ENCODE measurements at regions not wholly inside any gene's neighbourhood (a gene's known extent, or its start where the extent isn't known, plus 50 kb on each side); places are given as distances from the start of the nearest gene placed in this dataset.

DNA sequence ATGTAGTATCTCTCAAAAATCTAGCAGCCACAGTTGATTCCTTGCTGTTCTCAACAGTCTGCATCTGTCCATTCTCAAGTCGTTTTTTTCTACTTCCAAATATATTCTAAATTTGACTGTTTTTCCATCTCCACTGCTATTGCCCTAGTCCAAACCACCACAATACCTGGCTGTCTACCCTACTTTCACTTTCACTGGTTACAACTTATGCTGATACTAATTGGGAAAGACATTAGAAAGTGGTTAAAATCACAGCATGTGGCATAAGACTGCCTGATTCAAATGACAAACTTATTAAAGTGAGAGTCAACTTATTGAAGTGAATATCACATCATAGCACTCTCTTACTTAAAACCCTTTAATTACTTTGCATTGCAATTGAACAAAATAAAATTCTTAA, 72.6 kb downstream of the CHST2 start:
- ATAC-seq (no peak), DNase-seq (no peak)
- H3K9me3 Mint-ChIP-seq (ENCODE audit: low read depth) = no peaks in the 10 kb centered on the region
- H3K27ac Mint-ChIP-seq = no peak overlapping the region
- peaks cover 7% of the 10 kb centered on the region for H3K4me1 Mint-ChIP-seq
- H3K4me3 Mint-ChIP-seq = no peak overlapping the region
- H3K36me3 Mint-ChIP-seq = peaks cover 2% of the 10 kb centered on the region
- CTCF ChIA-PET = no interaction called here
- H3K27me3 Mint-ChIP-seq = peaks cover 3% of the 10 kb centered on the region

DNA sequence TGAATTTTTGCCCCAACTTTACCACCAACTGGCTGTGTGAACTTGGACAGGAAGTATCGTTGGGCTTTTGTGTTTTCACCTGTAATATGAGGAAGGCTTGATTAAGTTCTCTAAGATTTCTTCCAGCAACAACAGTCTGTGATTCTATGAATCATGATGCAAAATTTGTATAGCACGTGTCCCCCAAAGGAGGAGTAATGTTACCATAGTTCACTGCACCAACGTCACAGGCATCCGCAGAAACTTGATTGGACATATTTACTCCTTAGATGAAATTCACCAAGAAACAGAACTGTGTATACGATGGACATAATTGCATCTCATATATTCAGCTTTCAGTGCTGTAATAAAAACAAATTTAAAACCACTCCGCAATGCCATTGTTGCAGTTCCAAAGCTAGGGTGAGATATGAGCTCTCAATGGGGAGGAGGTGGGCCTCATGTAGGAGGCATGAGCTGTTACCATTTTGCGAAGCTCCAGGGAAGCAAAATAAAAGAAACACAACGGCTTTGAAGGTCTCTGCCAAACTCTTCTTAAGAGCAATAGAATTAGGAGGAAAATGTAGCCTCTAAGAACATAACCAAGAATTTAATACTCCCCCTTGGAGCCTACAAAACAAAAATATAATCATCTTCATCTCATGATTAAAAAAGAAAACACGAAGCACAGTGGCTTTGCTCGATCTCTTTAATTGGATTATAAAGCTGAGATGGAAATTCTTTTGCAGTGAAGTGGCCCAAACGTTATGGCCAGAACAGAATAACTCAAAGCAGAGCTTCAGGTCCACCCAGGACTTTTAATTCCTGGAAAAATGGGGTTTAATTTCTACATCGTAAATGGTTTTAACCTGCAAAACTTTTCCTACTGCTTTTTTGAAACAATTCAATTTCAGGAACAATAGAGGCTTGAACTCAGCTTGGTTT, 80.7 kb downstream of the CHST2 start:
- no peaks in the 10 kb centered on the region for H3K4me1 Mint-ChIP-seq
- no peak for ATAC-seq
- no peak for DNase-seq
- peaks cover 17% of the 10 kb centered on the region for H3K27me3 Mint-ChIP-seq
- peaks cover 2% of the 10 kb centered on the region for H3K36me3 Mint-ChIP-seq
- CTCF ChIA-PET = no interaction called here
- no peak overlapping the region for H3K4me3 Mint-ChIP-seq
- no peaks in the 10 kb centered on the region for H3K9me3 Mint-ChIP-seq (ENCODE audit: low read depth)
- H3K27ac Mint-ChIP-seq = no peak overlapping the region

DNA sequence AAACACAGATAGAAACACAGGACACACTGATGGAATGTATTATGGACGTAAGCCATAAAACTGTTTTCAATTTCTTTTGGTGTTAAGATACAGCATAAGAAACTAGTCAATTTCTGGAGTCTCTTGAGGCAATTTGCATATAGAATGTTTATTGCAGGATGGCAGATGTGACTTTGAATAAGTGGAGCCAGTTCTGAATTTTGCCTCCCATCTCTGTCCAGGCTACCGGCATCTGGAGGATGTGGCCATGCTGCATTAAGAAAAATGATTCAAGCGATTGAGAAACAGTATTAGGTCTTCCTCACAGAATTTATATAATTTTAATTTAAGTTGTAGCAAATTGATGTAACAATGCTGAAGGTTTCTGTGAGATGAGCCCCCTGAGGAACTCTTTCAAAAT, 81.5 kb downstream of the CHST2 start:
- peaks cover 4% of the 10 kb centered on the region for H3K36me3 Mint-ChIP-seq
- no peaks in the 10 kb centered on the region for H3K4me1 Mint-ChIP-seq
- ATAC-seq (no peak), DNase-seq (no peak)
- no peaks in the 10 kb centered on the region for H3K9me3 Mint-ChIP-seq (ENCODE audit: low read depth)
- H3K27me3 Mint-ChIP-seq = peaks cover 17% of the 10 kb centered on the region
- CTCF ChIA-PET = no interaction called here
- H3K4me3 Mint-ChIP-seq = no peak overlapping the region
- H3K27ac Mint-ChIP-seq = no peak overlapping the region

- Mint-ChIP-seq H3K36me3 (peaks cover 4% of the 10 kb centered on the region), H3K4me3 (no peak overlapping the region), H3K9me3 (ENCODE audit: low read depth) (no peaks in the 10 kb centered on the region), H3K27ac (no peak overlapping the region), H3K4me1 (peaks cover 2% of the 10 kb centered on the region), H3K27me3 (peaks cover 17% of the 10 kb centered on the region)
- ATAC-seq (no peak), DNase-seq (no peak)
- CTCF ChIA-PET = interaction anchor here (1.5 kb wide), 1 partner anchor 13 kb away, joined by 3 read pairs; no protein-coding TSS in a partner anchor
These were observed 82.5 kb downstream of the CHST2 start for GRCh38 chr3:143201870-143202752.

GRCh38 chr3:143203142-143203541, 83.6 kb downstream of the CHST2 start:
- ATAC-seq (no peak), DNase-seq (no peak)
- CTCF ChIA-PET = no interaction called here

GRCh38 chr3:143203848-143204247, 84.3 kb downstream of the CHST2 start:
- Mint-ChIP-seq H3K36me3 (peaks cover 4% of the 10 kb centered on the region), H3K27me3 (peaks cover 17% of the 10 kb centered on the region), H3K9me3 (ENCODE audit: low read depth) (no peaks in the 10 kb centered on the region), H3K4me3 (no peak overlapping the region), H3K4me1 (peaks cover 10% of the 10 kb centered on the region), H3K27ac (no peak overlapping the region)
- no peak for ATAC-seq
- DNase-seq = no peak
- CTCF ChIA-PET = no interaction called here

More at GRCh38 chr3:143203142-143203541, 83.6 kb downstream of the CHST2 start:
- Mint-ChIP-seq H3K9me3 (ENCODE audit: low read depth) (no peaks in the 10 kb centered on the region), H3K4me1 (peaks cover 10% of the 10 kb centered on the region), H3K27ac (no peak overlapping the region), H3K4me3 (no peak overlapping the region), H3K27me3 (peaks cover 17% of the 10 kb centered on the region), H3K36me3 (peaks cover 4% of the 10 kb centered on the region)

- Mint-ChIP-seq H3K4me3 (no peak overlapping the region), H3K4me1 (peaks cover 13% of the 10 kb centered on the region), H3K27me3 (peaks cover 9% of the 10 kb centered on the region), H3K9me3 (ENCODE audit: low read depth) (no peaks in the 10 kb centered on the region), H3K36me3 (peaks cover 4% of the 10 kb centered on the region), H3K27ac (peak overlapping the region; percentile 49)
- ATAC-seq (no peak), DNase-seq (no peak)
- CTCF ChIA-PET = no interaction called here
These were observed 87.4 kb downstream of the CHST2 start for GRCh38 chr3:143206955-143207337.

- Mint-ChIP-seq H3K27me3 (peaks cover 5% of the 10 kb centered on the region), H3K27ac (peak overlapping the region; percentile 49), H3K36me3 (peaks cover 4% of the 10 kb centered on the region), H3K4me1 (peaks cover 13% of the 10 kb centered on the region), H3K4me3 (no peak overlapping the region), H3K9me3 (ENCODE audit: low read depth) (no peaks in the 10 kb centered on the region)
- DNase-seq (peak; percentile 44), ATAC-seq (no peak)
- CTCF ChIA-PET = interaction anchor here (1.0 kb wide), 1 partner anchor 43 kb away, joined by 3 read pairs; no protein-coding TSS in a partner anchor
These were observed 87.9 kb downstream of the CHST2 start for GRCh38 chr3:143207338-143207961.

DNA sequence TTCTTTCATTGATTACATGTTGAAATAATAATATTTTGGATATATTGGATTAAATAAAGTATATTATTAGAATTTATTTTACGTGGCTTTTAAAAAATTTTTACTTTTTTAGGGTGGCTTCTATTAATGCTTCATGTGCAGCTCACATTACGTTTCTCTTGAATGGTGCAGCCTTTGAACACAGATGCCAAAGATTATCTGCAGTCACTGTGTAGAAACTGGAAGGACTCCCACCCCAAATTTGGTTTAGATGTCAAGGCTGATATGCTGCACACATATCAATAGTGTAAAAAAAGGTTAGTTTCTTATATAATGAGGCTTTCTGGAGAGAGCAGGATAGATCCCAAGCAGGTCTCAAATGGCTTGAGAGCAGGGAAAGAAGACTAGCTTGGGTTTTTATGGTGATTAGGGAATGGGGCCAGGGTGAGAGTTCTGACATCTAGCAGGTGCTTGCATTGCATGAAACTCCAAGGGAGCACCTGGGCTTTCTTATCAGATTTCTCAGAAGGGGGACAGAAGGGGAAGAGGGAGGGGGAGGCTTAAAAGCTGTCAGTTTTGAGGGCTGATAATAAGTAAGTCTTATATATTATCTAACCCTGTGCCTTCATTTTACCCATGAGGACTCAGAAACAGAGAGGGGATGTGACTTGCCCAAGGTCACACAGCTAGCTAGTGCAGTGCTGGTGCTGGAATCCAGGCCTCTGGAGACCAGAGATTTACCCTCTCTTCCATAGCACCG, 89.6 kb downstream of the CHST2 start:
- no peaks in the 10 kb centered on the region for H3K27me3 Mint-ChIP-seq
- H3K4me3 Mint-ChIP-seq = no peak overlapping the region
- no peak for DNase-seq
- H3K36me3 Mint-ChIP-seq = peaks cover 4% of the 10 kb centered on the region
- CTCF ChIA-PET = interaction anchor here (1.4 kb wide), 1 partner anchor 11 kb away, joined by 3 read pairs; no protein-coding TSS in a partner anchor
- no peak overlapping the region for H3K27ac Mint-ChIP-seq
- H3K4me1 Mint-ChIP-seq = peaks cover 13% of the 10 kb centered on the region
- H3K9me3 Mint-ChIP-seq (ENCODE audit: low read depth) = no peaks in the 10 kb centered on the region
- ATAC-seq = no peak

DNA sequence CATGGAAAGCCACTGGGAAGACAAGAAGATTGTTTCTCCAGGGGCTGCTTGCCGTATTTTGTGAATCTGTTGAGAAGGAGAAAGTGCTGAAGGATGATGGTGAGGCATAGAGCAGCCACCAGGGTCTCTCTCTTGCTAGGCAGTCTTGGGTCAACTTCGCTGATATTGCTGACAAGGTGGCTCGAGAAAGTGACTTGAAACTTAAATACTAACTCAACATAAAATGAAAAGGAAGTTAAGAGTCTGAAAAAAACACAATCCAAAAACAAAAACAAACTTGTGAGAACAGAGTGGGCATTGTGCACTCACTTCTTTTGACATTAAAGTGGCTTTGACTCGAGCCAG, 90.1 kb downstream of the CHST2 start:
- Mint-ChIP-seq H3K27me3 (no peaks in the 10 kb centered on the region), H3K27ac (no peak overlapping the region), H3K36me3 (peaks cover 4% of the 10 kb centered on the region), H3K4me1 (peaks cover 13% of the 10 kb centered on the region), H3K4me3 (no peak overlapping the region), H3K9me3 (ENCODE audit: low read depth) (no peaks in the 10 kb centered on the region)
- CTCF ChIA-PET = interaction anchor here (1.4 kb wide), 1 partner anchor 11 kb away, joined by 3 read pairs; no protein-coding TSS in a partner anchor
- ATAC-seq (no peak), DNase-seq (no peak)

GRCh38 chr3:143210141-143210540, 90.6 kb downstream of the CHST2 start:
- Mint-ChIP-seq H3K4me1 (peaks cover 13% of the 10 kb centered on the region), H3K27me3 (no peaks in the 10 kb centered on the region), H3K4me3 (no peak overlapping the region), H3K9me3 (ENCODE audit: low read depth) (no peaks in the 10 kb centered on the region), H3K36me3 (peaks cover 3% of the 10 kb centered on the region), H3K27ac (no peak overlapping the region)
- DNase-seq (no peak), ATAC-seq (no peak)
- CTCF ChIA-PET = interaction anchor here (1.4 kb wide), 1 partner anchor 12 kb away, joined by 3 read pairs; no protein-coding TSS in a partner anchor

GRCh38 chr3:143215059-143215458, 95.5 kb downstream of the CHST2 start:
- H3K36me3 Mint-ChIP-seq = no peaks in the 10 kb centered on the region
- no peak for DNase-seq
- peaks cover 3% of the 10 kb centered on the region for H3K4me1 Mint-ChIP-seq
- ATAC-seq = no peak
- H3K9me3 Mint-ChIP-seq (ENCODE audit: low read depth) = no peaks in the 10 kb centered on the region
- H3K27me3 Mint-ChIP-seq = no peaks in the 10 kb centered on the region
- no peak overlapping the region for H3K27ac Mint-ChIP-seq
- H3K4me3 Mint-ChIP-seq = no peak overlapping the region
- CTCF ChIA-PET = no interaction called here

Measured in activated CD8-positive, alpha-beta memory T cell treated with anti-CD3 and anti-CD28 coated beads, Interleukin-2, amount 10 ng/mL, durations not matched to agents 7 days and 5 days (primary cell).